HCT116 (cell line): ENCODE measurements at regions not wholly inside any gene's neighbourhood (a gene's known extent, or its start where the extent isn't known, plus 50 kb on each side); places are given as distances from the start of the nearest gene placed in this dataset.

Experiments used
- CTCF ChIP-seq, 3 experiments: fragments of 200-600 bp in 1 of 3; sonication (generic) in 1 of 3; IDR thresholded peaks in 2 of 3; conservative IDR thresholded peaks in 1 of 3; 2 replicates each; pipeline ENCODE4 v1.5.1; 2012 to 2017; ENCODE audit warnings: low read depth in 2 of 3, low read length in 2 of 3, antibody characterized with exemption in 1 of 3, borderline replicate concordance in 1 of 3, control low read depth in 1 of 3, mild to moderate bottlenecking in 1 of 3, mixed read lengths in 1 of 3, mixed run types in 1 of 3, moderate library complexity in 1 of 3; ENCODE audit not compliant: insufficient read depth in 1 of 3
- EZH2 ChIP-seq: fragments of 200-600 bp; sonication (generic); IDR thresholded peaks from 2 replicates; pipeline ENCODE4 v1.6.1; 2017; ENCODE audit warnings: antibody characterized with exemption, mixed run types
- EZH2phosphoT487 ChIP-seq: fragments of 200-600 bp; IDR thresholded peaks from 2 replicates; pipeline ENCODE4 v1.6.1; 2018; ENCODE audit warnings: antibody characterized with exemption, borderline replicate concordance
- TF ChIP-seq, protein P1 (sequence below): IDR thresholded peaks from 2 replicates; pipeline ENCODE4 v1.6.1; 2012; ENCODE audit warnings: low read depth

DNA sequence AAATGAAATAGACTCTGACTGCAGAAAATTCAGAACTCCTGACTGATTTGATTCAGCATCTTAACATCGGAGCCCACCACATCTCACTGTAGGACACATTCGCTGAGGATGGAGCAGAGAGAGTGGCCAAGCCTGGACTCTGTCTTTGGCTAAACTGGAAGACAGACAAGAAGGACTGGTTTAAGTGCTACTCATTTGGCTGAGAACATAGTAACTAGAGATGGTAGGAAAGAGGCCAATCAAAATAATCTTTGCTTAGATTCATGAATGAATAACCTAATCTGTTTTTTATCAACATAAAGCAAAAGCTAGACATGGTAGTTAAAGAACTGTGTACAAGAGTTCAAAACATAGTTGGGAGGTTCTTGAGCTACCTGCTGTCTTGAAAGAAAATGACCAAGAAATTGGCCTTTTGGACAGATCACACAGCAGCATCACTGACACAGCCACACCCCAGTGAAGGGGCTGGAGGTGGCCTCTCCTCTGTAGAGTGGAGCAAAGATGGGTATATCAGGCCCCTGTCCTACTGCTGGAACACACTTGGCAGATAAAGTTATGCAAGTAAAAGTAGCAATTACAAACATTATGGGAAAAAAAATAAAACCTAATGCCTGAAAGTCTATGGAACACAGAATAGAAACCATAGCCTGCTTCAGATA is 87.1 kb upstream of the NT5E start:
- no peak for TF ChIP-seq EZH2phosphoT487
- no peak for TF ChIP-seq CTCF (IDR thresholded peaks at IDR 0.05 in 2 of 3, conservative IDR thresholded peaks at IDR 0.05 in 1 of 3; ENCODE audit: borderline replicate concordance in 1 of 3, insufficient read depth in 1 of 3, low read depth in 2 of 3, low read length in 2 of 3)
- TF ChIP-seq, protein P1, sequence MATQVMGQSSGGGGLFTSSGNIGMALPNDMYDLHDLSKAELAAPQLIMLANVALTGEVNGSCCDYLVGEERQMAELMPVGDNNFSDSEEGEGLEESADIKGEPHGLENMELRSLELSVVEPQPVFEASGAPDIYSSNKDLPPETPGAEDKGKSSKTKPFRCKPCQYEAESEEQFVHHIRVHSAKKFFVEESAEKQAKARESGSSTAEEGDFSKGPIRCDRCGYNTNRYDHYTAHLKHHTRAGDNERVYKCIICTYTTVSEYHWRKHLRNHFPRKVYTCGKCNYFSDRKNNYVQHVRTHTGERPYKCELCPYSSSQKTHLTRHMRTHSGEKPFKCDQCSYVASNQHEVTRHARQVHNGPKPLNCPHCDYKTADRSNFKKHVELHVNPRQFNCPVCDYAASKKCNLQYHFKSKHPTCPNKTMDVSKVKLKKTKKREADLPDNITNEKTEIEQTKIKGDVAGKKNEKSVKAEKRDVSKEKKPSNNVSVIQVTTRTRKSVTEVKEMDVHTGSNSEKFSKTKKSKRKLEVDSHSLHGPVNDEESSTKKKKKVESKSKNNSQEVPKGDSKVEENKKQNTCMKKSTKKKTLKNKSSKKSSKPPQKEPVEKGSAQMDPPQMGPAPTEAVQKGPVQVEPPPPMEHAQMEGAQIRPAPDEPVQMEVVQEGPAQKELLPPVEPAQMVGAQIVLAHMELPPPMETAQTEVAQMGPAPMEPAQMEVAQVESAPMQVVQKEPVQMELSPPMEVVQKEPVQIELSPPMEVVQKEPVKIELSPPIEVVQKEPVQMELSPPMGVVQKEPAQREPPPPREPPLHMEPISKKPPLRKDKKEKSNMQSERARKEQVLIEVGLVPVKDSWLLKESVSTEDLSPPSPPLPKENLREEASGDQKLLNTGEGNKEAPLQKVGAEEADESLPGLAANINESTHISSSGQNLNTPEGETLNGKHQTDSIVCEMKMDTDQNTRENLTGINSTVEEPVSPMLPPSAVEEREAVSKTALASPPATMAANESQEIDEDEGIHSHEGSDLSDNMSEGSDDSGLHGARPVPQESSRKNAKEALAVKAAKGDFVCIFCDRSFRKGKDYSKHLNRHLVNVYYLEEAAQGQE, result no peak
- TF ChIP-seq EZH2, result no peak
